GM23338 (cell line): ENCODE measurements at regions not wholly inside any gene's neighbourhood (a gene's known extent, or its start where the extent isn't known, plus 50 kb on each side); places are given as distances from the start of the nearest gene placed in this dataset.

ENCODE experiments used
- ATAC-seq: fragments of 200-7000 bp; cut with Tn5 transposase; 3 replicates; pipeline ENCODE4 v1.9.1; 2020
- DNase-seq: peaks from one replicate; pipeline ENCODE4 v3.0.0-alpha.2; 2015; ENCODE audit warnings: low spot score
- H2AFZ ChIP-seq: fragments of 200-600 bp; sonication (generic); 2 replicates; pipeline ENCODE4 v1.8.0; 2016; ENCODE audit warnings: antibody characterized with exemption, mild to moderate bottlenecking, moderate library complexity
- H3F3A ChIP-seq: fragments of 200-600 bp; sonication (generic); replicated peaks from 2 replicates; pipeline ENCODE4 v1.8.0; 2017; ENCODE audit warnings: antibody characterized with exemption, mixed run types, low read depth
- H3K27ac ChIP-seq: fragments of 200-600 bp; sonication (generic); 2 replicates; pipeline ENCODE4 v1.6.1; 2016; ENCODE audit warnings: low read depth
- H3K27me3 ChIP-seq: fragments of 200-600 bp; sonication (generic); 2 replicates; pipeline ENCODE4 v1.8.0; 2016; ENCODE audit warnings: mild to moderate bottlenecking, mixed run types, moderate library complexity; ENCODE audit not compliant: insufficient read depth
- H3K36me3 ChIP-seq: fragments of 200-600 bp; sonication (generic); 2 replicates; pipeline ENCODE4 v1.8.0; 2016; ENCODE audit warnings: mild to moderate bottlenecking; ENCODE audit not compliant: insufficient read depth
- H3K4me1 ChIP-seq: fragments of 200-600 bp; sonication (generic); 2 replicates; pipeline ENCODE4 v1.8.0; 2016; ENCODE audit warnings: mild to moderate bottlenecking, moderate library complexity; ENCODE audit not compliant: insufficient read depth
- H3K4me2 ChIP-seq: fragments of 200-600 bp; sonication (generic); 2 replicates; pipeline ENCODE4 v1.7.1; 2017; ENCODE audit warnings: mixed run types
- H3K4me3 ChIP-seq: fragments of 200-600 bp; sonication (generic); 2 replicates; pipeline ENCODE4 v1.6.1; 2016; ENCODE audit warnings: mixed run types
- H3K79me2 ChIP-seq: fragments of 200-600 bp; sonication (generic); replicated peaks from 2 replicates; pipeline ENCODE4 v1.8.0; 2017; ENCODE audit warnings: mild to moderate bottlenecking; ENCODE audit not compliant: insufficient read depth
- H3K9me2 ChIP-seq: fragments of 200-600 bp; sonication (generic); 2 replicates; pipeline ENCODE4 v1.8.0; 2017; ENCODE audit not compliant: insufficient read depth
- H4K20me1 ChIP-seq: fragments of 200-600 bp; sonication (generic); replicated peaks from 2 replicates; pipeline ENCODE4 v1.8.0; 2017; ENCODE audit warnings: mild to moderate bottlenecking; ENCODE audit not compliant: insufficient read depth
- H3K27ac Mint-ChIP-seq: 2 replicates; pipeline ENCODE4 v1.8.0; 2020; ENCODE audit warnings: inconsistent platforms, mild to moderate bottlenecking, moderate library complexity, mixed read lengths
- H3K27me3 Mint-ChIP-seq: 3 replicates; pipeline ENCODE4 v1.8.0; 2022; ENCODE audit warnings: low read depth, mild to moderate bottlenecking, moderate library complexity, mixed read lengths, inconsistent platforms; ENCODE audit not compliant: insufficient read depth, poor library complexity
- H3K36me3 Mint-ChIP-seq: 3 replicates; pipeline ENCODE4 v1.8.0; 2021; ENCODE audit warnings: low read depth, mild to moderate bottlenecking, inconsistent platforms, moderate library complexity, mixed read lengths
- H3K4me1 Mint-ChIP-seq: 3 replicates; pipeline ENCODE4 v1.8.0; 2020; ENCODE audit warnings: mild to moderate bottlenecking, inconsistent platforms, mixed read lengths
- H3K4me3 Mint-ChIP-seq: 3 replicates; pipeline ENCODE4 v1.8.0; 2021; ENCODE audit warnings: moderate library complexity, mild to moderate bottlenecking, inconsistent platforms, mixed read lengths
- H3K9me3 Mint-ChIP-seq: 3 replicates; pipeline ENCODE4 v1.8.0; 2020; ENCODE audit warnings: moderate library complexity, mild to moderate bottlenecking, inconsistent platforms, mixed read lengths
- EZH2 ChIP-seq: fragments of 200-600 bp; sonication (generic); IDR thresholded peaks from one replicate; pipeline ENCODE4 v1.8.0; 2017; ENCODE audit warnings: antibody characterized with exemption, mild to moderate bottlenecking, low read depth; ENCODE audit not compliant: unreplicated experiment
- EZH2phosphoT487 ChIP-seq: fragments of 200-600 bp; sonication (generic); IDR thresholded peaks from one replicate; pipeline ENCODE4 v1.8.1; 2018; ENCODE audit warnings: antibody characterized with exemption; ENCODE audit not compliant: unreplicated experiment
- NANOG ChIP-seq: IDR thresholded peaks from 2 replicates; pipeline ENCODE4 v1.6.1; 2016; ENCODE audit warnings: antibody characterized with exemption, borderline replicate concordance
- STAT1 ChIP-seq: IDR thresholded peaks from one replicate; pipeline ENCODE4 v1.6.1; 2016; ENCODE audit warnings: antibody characterized with exemption; ENCODE audit not compliant: unreplicated experiment
- ZNF114 ChIP-seq: fragments of 250-450 bp; sonication (Bioruptor Pico); IDR thresholded peaks from 2 replicates; pipeline ENCODE4 v1.5.0; 2020; ENCODE audit warnings: mild to moderate bottlenecking, moderate library complexity
- ZNF331 ChIP-seq: fragments of 250-450 bp; sonication (Bioruptor Pico); IDR thresholded peaks from 2 replicates; pipeline ENCODE4 v1.5.0; 2020; ENCODE audit warnings: low read depth, mild to moderate bottlenecking, moderate library complexity
- TF ChIP-seq, protein P1 (sequence below): fragments of 250-450 bp; sonication (Bioruptor Pico); IDR thresholded peaks from 2 replicates; pipeline ENCODE4 v1.5.0; 2020; ENCODE audit warnings: mild to moderate bottlenecking, moderate library complexity
- TF ChIP-seq, protein P2 (sequence below): IDR thresholded peaks from one replicate; pipeline ENCODE4 v1.6.1; 2018; ENCODE audit warnings: antibody characterized with exemption; ENCODE audit not compliant: unreplicated experiment
- TF ChIP-seq, protein P3 (sequence below): IDR thresholded peaks from 2 replicates; pipeline ENCODE4 v1.6.1; 2016; ENCODE audit warnings: antibody characterized with exemption

DNA sequence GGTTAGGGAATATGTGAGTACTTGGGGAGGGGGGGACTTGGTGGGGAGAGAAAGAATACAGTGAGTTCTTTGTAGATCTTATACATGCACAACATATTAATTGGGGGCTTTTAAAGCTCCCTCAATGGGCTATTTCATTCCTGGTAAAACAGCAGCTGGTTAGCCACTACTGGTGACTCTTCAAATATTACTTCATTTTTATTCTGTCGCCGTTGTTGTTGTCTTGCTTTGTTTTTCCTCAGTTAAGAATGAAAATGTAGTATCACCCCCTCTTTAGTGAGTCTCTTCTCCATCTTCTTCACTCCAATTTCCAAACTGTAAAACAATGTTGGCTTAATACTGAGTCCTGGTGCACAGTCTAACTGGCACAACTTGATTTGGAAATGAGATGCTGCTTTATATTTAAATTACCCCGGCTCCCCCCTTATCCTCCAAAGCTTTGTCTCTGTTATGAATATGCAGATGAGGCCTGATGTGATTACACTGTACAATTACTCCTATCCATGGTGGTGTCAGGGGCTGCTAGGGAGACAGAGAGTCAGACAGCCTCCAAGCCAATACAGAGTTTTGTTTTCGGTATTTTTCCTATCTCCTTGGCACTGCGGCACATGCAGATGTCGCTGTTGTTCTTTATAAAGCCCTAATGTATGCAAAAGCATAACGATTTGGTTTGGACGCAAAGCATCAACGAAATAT is 256.9 kb upstream of the PMFBP1 start:
- ATAC-seq: no peak
- H3K9me3 Mint-ChIP-seq: peaks cover 6% of the 10 kb centered on the region

DNA sequence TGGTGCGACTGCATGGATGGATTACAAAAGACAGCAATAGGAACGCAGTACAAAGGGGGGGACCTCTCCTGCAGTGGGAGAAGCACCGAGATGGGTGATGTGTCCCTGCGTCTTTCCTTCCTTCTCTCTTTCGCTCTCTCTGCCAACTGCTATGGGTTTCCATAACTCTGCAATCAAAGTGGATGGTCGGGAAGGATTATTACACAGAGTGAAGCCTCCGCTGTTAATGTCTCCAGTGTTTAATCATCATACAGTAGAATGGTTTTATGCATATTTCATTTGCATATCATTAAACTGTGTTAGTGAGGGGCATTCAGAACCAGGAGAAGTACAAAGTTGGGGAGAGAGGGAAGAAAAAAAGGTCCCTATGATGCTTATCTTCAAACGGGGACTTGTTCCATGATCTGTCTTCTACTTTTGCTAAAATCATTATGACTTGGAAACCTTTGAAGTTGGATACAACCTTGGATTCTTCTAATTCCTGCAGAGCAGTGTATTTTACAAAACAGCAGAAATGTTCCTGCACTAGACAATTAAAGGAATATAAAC is 255.9 kb upstream of the PMFBP1 start:
- Mint-ChIP-seq H3K9me3 (peaks cover 3% of the 10 kb centered on the region; the same call in 2 of the 3 replicates), H3K4me3 (no peak overlapping the region), H3K27ac (no peak overlapping the region), H3K27me3 (no peaks in the 10 kb centered on the region), H3K36me3 (peaks cover 10% of the 10 kb centered on the region; the same call in 2 of the 3 replicates), H3K4me1 (peaks cover 7% of the 10 kb centered on the region)
- no peaks in the 10 kb centered on the region for H3K9me2 ChIP-seq
- H3K4me3 ChIP-seq: no peak overlapping the region
- no peaks in the 10 kb centered on the region for H3K27me3 ChIP-seq
- no peak overlapping the region for H3K4me2 ChIP-seq
- no peaks in the 10 kb centered on the region for H4K20me1 ChIP-seq
- H3K27ac ChIP-seq: no peak overlapping the region
- peaks cover 8% of the 10 kb centered on the region; the same call in 1 of the 2 replicates for H3K4me1 ChIP-seq
- ATAC-seq (no peak), DNase-seq (no peak)
- no peak overlapping the region for H2AFZ ChIP-seq
- H3K79me2 ChIP-seq: no peaks in the 10 kb centered on the region
- no peaks in the 10 kb centered on the region for H3F3A ChIP-seq
- H3K36me3 ChIP-seq: no peaks in the 10 kb centered on the region; the same call in 1 of the 2 replicates
- no peak for TF ChIP-seq ZNF114 (CRISPR knock-in tag)
- TF ChIP-seq STAT1: no peak
- TF ChIP-seq, protein P1, sequence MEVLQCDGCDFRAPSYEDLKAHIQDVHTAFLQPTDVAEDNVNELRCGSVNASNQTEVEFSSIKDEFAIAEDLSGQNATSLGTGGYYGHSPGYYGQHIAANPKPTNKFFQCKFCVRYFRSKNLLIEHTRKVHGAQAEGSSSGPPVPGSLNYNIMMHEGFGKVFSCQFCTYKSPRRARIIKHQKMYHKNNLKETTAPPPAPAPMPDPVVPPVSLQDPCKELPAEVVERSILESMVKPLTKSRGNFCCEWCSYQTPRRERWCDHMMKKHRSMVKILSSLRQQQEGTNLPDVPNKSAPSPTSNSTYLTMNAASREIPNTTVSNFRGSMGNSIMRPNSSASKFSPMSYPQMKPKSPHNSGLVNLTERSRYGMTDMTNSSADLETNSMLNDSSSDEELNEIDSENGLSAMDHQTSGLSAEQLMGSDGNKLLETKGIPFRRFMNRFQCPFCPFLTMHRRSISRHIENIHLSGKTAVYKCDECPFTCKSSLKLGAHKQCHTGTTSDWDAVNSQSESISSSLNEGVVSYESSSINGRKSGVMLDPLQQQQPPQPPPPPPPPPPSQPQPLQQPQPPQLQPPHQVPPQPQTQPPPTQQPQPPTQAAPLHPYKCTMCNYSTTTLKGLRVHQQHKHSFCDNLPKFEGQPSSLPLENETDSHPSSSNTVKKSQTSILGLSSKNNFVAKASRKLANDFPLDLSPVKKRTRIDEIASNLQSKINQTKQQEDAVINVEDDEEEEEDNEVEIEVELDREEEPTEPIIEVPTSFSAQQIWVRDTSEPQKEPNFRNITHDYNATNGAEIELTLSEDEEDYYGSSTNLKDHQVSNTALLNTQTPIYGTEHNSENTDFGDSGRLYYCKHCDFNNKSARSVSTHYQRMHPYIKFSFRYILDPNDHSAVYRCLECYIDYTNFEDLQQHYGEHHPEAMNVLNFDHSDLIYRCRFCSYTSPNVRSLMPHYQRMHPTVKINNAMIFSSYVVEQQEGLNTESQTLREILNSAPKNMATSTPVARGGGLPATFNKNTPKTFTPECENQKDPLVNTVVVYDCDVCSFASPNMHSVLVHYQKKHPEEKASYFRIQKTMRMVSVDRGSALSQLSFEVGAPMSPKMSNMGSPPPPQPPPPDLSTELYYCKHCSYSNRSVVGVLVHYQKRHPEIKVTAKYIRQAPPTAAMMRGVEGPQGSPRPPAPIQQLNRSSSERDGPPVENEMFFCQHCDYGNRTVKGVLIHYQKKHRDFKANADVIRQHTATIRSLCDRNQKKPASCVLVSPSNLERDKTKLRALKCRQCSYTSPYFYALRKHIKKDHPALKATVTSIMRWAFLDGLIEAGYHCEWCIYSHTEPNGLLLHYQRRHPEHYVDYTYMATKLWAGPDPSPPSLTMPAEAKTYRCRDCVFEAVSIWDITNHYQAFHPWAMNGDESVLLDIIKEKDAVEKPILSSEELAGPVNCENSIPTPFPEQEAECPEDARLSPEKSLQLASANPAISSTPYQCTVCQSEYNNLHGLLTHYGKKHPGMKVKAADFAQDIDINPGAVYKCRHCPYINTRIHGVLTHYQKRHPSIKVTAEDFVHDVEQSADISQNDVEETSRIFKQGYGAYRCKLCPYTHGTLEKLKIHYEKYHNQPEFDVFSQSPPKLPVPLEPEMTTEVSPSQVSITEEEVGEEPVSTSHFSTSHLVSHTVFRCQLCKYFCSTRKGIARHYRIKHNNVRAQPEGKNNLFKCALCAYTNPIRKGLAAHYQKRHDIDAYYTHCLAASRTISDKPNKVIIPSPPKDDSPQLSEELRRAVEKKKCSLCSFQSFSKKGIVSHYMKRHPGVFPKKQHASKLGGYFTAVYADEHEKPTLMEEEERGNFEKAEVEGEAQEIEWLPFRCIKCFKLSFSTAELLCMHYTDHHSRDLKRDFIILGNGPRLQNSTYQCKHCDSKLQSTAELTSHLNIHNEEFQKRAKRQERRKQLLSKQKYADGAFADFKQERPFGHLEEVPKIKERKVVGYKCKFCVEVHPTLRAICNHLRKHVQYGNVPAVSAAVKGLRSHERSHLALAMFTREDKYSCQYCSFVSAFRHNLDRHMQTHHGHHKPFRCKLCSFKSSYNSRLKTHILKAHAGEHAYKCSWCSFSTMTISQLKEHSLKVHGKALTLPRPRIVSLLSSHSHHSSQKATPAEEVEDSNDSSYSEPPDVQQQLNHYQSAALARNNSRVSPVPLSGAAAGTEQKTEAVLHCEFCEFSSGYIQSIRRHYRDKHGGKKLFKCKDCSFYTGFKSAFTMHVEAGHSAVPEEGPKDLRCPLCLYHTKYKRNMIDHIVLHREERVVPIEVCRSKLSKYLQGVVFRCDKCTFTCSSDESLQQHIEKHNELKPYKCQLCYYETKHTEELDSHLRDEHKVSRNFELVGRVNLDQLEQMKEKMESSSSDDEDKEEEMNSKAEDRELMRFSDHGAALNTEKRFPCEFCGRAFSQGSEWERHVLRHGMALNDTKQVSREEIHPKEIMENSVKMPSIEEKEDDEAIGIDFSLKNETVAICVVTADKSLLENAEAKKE (CRISPR knock-in tag): no peak
- TF ChIP-seq NANOG: no peak
- TF ChIP-seq EZH2: no peak
- no peak for TF ChIP-seq ZNF331 (CRISPR knock-in tag)
- TF ChIP-seq, protein P2, sequence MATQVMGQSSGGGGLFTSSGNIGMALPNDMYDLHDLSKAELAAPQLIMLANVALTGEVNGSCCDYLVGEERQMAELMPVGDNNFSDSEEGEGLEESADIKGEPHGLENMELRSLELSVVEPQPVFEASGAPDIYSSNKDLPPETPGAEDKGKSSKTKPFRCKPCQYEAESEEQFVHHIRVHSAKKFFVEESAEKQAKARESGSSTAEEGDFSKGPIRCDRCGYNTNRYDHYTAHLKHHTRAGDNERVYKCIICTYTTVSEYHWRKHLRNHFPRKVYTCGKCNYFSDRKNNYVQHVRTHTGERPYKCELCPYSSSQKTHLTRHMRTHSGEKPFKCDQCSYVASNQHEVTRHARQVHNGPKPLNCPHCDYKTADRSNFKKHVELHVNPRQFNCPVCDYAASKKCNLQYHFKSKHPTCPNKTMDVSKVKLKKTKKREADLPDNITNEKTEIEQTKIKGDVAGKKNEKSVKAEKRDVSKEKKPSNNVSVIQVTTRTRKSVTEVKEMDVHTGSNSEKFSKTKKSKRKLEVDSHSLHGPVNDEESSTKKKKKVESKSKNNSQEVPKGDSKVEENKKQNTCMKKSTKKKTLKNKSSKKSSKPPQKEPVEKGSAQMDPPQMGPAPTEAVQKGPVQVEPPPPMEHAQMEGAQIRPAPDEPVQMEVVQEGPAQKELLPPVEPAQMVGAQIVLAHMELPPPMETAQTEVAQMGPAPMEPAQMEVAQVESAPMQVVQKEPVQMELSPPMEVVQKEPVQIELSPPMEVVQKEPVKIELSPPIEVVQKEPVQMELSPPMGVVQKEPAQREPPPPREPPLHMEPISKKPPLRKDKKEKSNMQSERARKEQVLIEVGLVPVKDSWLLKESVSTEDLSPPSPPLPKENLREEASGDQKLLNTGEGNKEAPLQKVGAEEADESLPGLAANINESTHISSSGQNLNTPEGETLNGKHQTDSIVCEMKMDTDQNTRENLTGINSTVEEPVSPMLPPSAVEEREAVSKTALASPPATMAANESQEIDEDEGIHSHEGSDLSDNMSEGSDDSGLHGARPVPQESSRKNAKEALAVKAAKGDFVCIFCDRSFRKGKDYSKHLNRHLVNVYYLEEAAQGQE: no peak

More for the DNA sequence above, 256.9 kb upstream of the PMFBP1 start:
- Histone ChIP-seq H3K27me3 (no peaks in the 10 kb centered on the region), H3K4me2 (no peak overlapping the region), H3K4me3 (no peak overlapping the region), H3K9me2 (no peaks in the 10 kb centered on the region), H3K36me3 (no peaks in the 10 kb centered on the region; the same call in 1 of the 2 replicates), H3K79me2 (no peaks in the 10 kb centered on the region), H3K27ac (no peak overlapping the region), H2AFZ (no peak overlapping the region), H3K4me1 (peaks cover 8% of the 10 kb centered on the region; the same call in 1 of the 2 replicates), H4K20me1 (no peaks in the 10 kb centered on the region), H3F3A (no peaks in the 10 kb centered on the region)
- no peak for DNase-seq
- TF ChIP-seq, protein P3, sequence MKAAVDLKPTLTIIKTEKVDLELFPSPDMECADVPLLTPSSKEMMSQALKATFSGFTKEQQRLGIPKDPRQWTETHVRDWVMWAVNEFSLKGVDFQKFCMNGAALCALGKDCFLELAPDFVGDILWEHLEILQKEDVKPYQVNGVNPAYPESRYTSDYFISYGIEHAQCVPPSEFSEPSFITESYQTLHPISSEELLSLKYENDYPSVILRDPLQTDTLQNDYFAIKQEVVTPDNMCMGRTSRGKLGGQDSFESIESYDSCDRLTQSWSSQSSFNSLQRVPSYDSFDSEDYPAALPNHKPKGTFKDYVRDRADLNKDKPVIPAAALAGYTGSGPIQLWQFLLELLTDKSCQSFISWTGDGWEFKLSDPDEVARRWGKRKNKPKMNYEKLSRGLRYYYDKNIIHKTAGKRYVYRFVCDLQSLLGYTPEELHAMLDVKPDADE: no peak
- TF ChIP-seq EZH2phosphoT487: no peak
- no peak overlapping the region for H3K4me3 Mint-ChIP-seq
- no peaks in the 10 kb centered on the region for H3K27me3 Mint-ChIP-seq
- H3K4me1 Mint-ChIP-seq: peaks cover 7% of the 10 kb centered on the region
- H3K27ac Mint-ChIP-seq: no peak overlapping the region
- peaks cover 6% of the 10 kb centered on the region for H3K36me3 Mint-ChIP-seq
